ENCODE measurements at regions not wholly inside any gene's neighbourhood (a gene's known extent, or its start where the extent isn't known, plus 50 kb on each side); places are given as distances from the start of the nearest gene placed in this dataset.

DNA sequence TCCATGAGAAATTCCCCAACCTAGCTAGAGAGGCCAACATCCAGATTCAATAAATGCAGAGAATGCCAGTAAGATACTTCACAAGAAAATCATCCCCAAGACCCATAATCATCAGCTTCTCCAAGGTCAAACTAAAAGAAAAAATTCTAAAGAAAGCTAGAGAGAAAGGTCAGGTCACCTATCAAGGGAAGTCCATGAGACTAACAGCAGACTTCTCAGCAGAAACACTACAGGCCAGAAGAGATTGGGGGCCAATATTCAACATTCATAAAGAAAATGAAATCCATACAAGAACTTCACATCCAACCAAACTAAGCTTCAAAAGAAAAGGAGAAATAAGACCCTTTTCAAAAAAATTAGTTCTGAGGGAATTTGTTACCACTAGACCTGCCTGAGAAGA, 118.8 kb upstream of the ANXA10 start:
- no peak for TF ChIP-seq POLR2AphosphoS5 (IDR thresholded peaks at IDR 0.05; ENCODE audit: low read depth, low read length)
- TF ChIP-seq TAF1 (IDR thresholded peaks at IDR 0.05; ENCODE audit: borderline replicate concordance, low read depth, low read length): no peak
- no peak for TF ChIP-seq POLR2A (IDR thresholded peaks at IDR 0.05; ENCODE audit: low read depth, low read length)

All from GM12892 (cell line).